HG02678 (cell line): ENCODE measurements at regions not wholly inside any gene's neighbourhood (a gene's known extent, or its start where the extent isn't known, plus 50 kb on each side); places are given as distances from the start of the nearest gene placed in this dataset.
A peak's percentile ranks its signal among the peaks of the same experiment; 100 is the strongest.
"Not testable (repeated sequence)": the region's sequence is repeated elsewhere in the genome, so short reads cannot be mapped to it uniquely, and the experiment has no call there.

ENCODE experiments used
- ATAC-seq: cut with Tn5 transposase; IDR thresholded peaks from one replicate; pipeline ENCODE4 v1.9.1; 2021; ENCODE audit warnings: mild to moderate bottlenecking, moderate library complexity; ENCODE audit not compliant: unreplicated experiment

DNA sequence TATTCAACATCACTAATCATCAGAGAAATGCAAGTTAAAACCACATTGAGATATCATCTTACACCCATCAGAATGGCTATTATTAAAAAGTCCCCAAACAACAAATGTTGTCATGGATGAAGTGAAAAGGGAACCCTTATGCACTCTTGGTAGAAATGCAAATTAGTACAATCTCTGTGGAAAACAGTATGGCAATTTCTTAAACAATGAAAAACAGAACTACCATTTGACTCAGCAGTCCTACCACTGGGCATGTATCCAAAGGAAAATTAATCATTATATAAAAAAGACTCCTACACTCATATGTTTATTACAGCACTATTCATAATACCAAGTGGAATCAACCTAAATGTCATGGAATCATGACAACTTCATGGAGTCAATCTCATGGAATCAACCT is 611.3 kb upstream of the GJE1 start:
- no peak for ATAC-seq

DNA sequence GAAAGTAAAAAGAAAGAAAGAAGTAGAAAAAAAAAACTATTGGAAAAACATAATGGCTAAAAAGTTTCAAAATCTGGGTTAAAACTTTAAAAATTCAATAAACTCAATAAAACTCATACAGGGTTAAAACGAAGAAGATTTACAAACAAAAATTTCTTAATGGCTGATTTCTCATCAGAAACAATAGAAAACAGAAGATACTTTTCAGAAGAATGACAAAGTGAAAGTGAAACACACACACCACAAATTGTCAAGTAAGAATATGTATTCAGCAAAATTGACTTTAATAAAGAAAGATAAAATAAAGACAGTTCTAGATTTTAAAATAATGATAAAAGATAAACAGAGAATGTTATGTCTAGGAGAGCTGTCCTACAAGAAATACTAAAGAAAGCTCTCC is 618.9 kb upstream of the GJE1 start:
- no peak for ATAC-seq

DNA sequence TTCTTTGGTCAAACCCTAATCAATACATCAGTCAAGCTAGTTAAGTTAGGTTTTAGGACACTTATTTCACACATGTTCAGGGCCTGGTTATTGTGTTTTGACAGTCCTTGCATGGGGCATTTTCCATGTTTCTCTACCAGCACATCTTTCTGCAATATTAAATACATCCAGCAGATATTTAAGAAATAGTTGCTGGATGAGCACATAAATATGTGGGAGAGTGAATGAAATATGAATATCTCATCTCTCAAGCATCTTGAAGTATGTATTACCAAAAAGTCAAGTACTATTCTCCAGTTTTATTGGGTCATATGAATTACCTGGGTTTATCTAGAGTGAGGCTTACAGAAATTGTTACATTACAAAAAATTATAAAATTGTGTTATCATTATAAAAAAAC is 621.9 kb upstream of the GJE1 start:
- no peak for ATAC-seq

DNA sequence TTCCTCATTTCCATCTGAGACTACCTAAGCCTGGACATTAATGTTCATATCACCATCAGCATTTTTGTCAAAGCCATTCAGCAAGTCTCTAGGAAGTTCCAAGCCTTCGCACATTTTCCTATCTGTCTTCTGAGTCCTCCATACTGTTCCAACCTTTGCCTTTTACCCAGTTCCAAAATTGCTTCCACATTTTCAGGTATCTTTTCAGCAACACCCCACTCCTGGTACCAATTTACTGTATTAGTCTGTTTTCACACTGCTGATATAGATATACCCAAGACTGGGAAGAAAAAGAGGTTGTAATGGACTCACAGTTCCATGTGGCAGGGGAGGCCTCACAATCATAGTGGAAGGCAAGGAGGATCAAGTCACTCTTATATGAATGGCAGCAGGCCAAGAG is 626.7 kb upstream of the GJE1 start:
- not testable (repeated sequence) for ATAC-seq

DNA sequence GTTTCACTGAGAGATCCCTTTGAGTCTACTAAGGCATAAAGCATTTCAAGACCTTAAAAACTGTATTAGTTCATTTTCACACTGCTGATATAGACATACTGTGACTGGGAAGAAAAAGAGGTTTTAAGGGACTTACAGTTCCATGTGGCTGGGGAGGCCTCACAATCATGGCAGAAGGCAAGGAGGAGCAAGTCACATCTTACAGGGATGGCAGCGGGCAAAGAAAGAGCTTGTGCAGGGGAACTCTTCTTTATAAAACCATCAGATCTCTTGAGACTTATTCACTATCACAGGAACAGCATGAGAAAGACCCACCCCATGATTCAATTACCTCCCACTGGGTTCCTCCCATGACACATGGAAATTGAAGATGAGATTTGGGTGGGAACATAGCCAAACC is 628.4 kb upstream of the GJE1 start:
- not testable (repeated sequence) for ATAC-seq

DNA sequence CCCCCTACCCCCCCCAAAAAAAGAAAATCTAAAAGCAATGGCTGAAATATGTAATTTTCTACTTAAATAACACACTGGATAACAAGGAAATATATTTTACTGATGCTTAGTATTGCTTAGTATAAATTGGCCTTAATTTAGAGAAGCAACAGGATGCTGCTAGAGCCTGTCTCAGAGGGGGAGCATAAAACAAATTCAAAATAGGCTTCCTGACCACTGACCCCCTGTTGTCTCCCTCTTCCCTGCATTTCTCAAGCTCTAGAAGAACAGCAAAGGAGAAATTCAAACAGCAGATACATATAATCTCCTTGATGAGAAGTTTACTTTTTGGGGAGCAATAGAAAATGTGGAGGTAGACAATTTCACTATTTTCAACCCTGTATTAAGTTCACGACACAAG is 631.1 kb upstream of the GJE1 start:
- no peak for ATAC-seq

DNA sequence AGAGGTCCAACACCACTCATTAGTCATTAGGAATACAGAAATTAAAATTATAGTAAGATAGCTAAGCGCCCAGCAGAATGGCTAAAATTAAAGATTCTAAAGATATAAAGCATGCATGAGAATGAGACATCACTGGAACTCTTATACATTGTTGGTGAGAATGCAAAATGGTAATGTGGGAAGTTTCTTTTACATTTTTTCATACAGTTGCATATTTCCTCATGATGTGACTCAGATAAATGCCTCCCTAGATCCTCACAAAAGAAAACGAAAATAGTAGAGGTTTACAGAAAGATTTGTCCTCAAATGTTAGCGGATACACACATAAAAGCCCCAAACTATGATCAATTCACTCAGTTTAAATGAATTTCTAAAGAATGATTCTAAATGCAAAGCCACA is 633.7 kb upstream of the GJE1 start:
- ATAC-seq: no peak

DNA sequence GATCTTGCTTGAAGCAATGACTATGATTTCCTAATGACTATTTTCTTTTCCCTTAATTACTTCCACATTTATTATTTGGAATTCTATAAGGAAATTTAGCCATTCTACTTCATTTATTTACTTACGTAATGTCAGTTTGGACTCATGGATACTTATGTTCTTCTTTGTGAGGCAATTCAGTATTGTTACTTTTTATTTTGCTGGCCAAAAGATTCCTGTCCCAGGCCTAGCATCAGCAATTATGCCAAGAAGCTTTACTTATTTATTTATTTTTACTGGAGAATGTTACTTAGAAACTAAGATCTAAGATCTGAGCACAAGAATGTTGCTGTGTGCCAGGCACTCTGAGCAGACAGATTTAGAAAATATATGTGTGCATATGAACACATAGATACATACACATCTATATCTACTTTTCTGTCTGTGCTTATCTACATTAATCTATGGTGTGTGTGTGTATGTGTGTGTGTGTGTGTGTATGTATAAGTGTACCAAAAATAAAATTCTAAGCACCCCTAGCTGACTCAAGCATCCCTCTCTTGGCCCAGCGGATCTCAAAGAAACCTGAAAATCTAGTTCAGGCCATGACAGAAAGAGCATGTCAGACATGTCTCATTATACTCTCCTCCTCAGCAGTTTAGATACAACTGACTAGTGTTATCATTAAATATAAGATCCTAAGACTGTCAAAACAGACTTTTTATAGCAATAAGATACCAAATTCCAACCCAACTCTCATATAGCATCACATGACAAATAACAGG is 640.0 kb upstream of the GJE1 start:
- no peak for ATAC-seq

DNA sequence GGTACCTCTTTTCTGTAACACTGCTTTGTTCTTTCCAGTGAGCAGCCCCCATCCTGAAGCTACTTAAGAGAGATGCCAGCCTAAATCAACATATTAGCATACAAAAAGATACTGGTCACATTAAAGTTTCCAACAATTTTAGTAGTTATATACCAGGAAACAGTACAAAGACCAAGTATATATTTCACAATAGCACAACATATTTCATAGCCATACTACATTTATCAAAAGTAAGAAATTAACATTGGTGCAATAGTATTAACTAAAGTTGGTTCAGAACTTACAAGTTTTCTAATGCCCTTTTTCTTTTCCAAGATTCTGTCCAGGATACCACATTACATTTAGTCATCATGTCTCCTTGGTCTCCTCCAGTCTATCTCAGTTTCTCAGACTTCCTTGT is 641.0 kb upstream of the GJE1 start:
- no peak for ATAC-seq

DNA sequence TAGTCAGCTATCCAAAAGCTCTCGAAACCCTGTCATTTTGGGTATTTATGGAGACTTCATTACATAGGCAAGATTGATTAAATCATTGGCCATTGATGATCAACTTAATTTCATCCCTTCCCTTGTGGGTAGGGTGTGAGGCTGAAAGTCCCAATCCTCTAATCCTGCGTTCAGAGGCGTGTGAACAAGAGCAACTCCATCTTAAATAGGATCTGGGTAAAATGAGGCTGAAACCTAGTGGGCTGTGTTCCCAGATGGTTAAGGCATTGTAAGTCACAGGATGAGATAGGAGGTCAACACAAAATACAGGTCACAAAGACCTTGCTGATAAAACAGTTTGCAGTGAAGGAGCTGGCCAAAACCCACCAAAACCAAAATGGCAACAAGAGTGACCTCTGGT is 641.7 kb upstream of the GJE1 start:
- ATAC-seq: no peak

DNA sequence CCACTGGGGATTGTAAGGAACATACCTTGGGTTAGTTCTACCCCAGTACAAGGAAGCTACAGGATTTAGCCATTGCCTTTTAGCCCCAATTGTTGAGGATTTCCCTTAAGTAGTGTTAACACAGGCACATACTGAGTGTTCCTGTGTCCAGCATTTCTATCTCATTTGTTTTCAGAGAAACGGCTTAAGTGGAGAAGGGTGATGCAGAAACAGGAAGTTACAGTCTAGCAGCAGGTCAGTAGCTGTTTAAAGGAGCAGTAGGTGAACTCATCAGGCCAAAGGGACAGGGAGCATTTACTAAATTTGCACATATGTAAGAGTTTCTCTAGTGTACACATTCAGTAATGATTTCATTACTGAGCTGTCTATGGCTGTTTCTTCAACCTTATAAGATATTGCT is 644.2 kb upstream of the GJE1 start:
- peak; percentile 36 for ATAC-seq

DNA sequence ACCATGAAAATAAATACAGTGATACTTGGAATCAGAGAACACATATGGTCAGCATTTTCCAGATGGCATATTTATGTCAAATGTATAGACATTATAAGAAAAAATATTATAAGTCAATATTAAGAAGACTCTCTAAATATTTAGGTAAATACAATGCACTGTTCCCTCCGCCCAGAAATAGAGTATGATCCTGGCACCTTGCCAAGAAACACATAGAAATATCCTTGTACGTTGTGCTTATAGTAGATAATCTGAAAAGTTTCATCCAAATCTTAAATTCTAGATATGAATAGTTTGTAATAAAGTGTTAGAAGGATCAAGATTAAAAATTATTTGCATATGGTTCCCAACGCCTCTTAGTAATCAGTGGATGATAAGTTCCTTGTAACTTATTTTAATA is 645.8 kb upstream of the GJE1 start:
- ATAC-seq: no peak

DNA sequence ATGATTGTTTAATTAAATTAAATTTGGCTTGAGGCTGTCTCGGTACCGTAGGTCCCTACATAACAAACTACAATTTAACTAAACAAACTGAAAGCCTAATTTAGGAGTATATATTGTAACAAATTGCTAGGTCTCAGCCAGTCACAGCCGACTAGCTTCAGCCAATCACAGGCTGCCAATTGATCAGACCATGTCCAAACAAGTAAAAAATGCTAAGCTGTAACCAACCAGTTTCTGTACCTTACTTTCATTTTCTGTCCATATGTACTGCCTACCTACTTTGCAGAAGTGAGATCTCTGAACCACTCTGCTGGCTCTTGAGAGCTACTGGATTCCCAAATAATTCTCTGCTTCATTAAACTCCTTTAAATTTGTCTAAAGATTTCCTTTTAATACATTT is 648.0 kb upstream of the GJE1 start:
- ATAC-seq: peak; percentile 77

DNA sequence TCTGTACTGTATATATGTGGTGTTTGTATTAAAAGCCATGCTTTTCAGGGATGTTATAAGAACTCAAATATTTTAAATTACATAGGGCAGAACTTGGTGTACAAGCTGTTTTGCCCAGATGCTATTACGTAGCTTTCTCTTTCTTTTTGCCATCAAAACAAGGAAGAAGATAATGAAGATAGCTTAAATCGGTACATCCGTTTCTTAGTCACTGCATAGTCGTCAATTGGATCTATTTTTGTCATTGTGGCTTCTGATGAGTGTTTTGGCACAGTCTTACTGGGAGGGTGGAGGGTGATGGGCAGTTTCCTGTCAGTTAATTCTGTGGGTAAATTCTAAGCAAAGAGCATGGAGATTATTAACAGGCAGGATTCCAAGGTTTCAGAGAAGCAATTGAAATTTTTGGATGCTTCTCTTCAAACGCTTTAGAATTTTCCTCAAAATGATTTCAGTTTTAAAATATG is 649.1 kb upstream of the GJE1 start:
- peak; percentile 87 for ATAC-seq

DNA sequence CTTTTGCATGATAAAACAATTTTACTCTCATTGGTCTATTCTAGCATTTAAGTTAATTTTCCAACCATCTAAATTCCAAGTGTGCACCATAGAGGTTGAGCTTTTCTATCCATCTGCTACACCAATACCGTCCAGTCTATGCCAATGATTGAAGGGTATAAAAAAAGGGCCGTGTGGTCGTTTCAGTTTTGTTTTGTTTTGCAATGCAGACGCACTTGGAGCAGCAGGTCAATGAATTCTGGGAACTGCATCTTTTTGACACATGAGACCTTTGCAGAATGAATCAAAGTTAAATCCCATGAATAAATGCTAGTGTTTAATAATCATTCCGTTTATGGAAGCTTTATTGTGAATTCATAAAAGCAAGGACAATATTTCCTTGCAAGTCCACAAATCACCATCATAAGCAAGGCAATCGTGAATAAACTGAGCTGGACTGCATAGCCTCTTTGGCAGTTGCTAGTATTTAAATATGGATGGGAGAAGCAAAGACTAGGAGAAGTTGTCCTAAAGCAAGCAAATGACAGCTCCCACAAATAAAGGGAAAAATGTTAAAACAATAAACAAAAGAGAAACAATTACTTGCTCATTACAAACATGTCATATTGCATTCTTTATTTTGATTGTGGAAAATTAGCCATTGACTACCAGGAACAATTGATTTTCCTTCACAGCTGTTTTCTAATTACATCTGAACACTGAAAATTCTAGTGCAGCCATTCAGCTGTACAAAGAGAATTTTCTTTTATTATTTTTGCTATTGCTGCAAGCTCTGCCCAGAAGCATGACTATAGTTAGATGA is 649.7 kb upstream of the GJE1 start:
- peak; percentile 16 for ATAC-seq

DNA sequence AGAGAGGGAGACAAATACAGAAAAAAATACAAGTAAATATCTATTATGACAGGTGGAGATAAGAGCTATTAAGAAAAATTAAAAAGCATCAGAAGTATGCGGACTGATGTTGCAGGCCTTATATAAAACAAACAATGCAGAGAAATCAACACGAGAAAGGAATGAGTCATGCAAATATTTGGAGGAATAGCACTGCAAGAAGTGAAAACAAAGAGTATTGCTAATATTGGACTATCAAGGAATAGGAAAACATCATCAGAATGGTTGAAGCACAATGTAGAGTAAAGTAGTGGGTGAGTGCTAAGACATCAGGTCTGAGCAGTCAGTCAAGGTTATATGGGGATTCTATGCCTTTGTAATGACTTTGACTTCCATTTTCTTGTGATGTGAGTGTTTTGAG is 657.5 kb upstream of the GJE1 start:
- no peak for ATAC-seq

DNA sequence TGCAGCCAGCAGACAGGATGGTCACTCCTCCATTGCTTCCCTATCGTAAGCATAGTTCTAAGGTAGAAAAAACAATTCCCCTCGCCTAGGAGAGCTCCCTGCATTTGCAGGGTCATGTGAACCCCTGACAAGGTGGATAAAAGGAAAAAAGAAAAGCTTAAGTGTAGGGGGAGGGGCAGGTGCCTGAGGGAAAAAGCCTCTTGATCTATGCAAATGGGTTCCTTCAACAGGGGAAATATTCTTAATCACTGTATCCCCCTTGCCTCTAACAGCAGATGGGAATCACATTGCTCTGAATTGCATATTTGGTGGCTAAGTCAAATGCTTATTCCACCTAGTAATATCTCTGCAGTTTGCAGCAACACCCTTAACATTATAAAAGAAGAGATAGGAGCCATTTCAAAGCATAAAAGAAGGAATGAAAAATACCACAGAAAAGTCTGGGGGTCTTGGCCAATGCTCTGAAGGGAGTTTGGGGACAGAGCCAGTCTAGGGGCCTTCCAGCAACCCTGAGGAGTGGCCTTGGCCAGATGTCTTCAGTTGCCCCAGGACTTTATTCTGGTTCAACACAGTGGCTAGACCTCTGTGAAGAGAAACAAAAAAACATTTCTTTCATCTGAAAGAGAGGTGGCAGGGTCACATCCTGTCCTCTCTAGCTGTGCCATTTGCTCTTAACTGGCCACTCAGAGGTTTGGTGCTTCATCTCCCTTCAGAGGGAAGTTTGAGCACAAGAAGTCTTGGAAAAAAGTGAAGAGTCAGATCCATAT is 660.4 kb upstream of the GJE1 start:
- no peak for ATAC-seq

DNA sequence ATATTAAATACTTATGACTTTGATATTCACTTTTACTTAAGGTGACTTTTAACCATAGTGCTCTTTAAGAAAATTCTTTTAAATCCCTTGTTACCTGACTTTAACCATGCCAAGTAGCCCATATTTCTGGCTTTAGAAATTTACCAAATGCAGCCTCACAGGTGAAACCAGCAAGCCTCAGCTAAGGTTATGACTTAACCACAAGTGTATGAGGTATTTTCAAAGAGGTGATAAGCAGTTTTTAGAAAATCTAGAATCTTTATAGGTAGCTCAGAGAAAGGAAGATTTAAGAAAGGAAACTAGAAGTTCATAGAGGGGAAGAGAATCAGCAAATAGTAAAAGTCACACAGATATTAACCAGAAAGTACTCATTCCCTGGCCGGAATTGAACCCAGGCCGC is 661.9 kb upstream of the GJE1 start:
- peak; percentile 33 for ATAC-seq

DNA sequence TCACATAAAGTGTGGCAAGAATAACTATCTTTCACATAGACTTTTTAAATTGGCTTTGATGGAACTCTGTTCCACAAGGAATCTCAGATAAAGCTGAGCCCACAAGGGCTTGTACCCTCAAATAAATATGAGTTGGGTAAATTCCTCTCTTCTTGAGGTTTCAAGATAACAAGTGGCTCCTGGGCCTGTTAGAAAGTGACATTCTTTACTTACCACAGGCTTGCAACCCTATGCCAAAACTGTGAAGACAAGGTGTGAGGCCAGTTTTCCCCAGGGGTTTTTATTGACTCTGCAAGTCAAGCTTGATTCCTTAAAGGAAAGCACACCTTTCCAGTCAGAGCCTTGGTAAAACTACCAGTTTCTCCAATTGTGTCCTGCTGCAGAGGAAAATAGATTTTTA is 664.8 kb upstream of the GJE1 start:
- no peak for ATAC-seq

DNA sequence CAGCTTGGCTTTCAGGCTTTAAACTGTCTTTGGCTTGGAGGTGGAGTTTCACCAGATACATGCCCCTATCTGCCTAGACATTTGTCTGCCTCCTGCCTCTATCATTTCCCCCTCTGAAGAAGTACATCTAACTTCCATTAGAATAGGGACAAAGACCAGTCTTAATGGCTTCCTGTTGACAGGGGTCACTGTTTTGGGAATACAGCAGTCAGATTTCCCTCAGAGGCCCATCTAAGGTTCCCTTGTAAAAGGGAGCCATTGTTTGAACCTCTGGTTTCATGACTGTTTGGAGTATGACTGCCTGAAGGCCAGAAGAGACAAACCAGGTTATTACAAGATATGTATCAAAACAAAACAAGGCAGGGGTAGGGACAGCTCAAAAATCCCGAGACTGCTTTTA is 665.7 kb upstream of the GJE1 start:
- no peak for ATAC-seq

DNA sequence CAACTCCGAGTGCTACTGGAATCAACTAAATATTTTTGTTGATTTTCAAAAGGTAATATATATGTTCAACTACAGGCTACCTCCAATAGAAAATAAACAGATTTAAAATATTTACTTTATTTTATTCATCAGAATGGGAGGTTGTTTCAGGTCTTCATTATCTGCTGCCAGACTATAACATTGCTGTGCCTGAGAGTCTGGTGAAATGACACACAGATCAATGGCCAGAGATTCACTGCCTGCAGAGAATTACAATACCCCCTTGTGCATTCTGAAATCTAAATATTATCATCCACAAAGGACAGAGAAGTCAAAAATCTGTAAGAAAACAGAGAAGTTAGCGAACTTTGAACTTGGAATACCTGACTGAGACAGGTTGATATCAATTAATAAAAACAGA is 667.8 kb upstream of the GJE1 start:
- no peak for ATAC-seq

DNA sequence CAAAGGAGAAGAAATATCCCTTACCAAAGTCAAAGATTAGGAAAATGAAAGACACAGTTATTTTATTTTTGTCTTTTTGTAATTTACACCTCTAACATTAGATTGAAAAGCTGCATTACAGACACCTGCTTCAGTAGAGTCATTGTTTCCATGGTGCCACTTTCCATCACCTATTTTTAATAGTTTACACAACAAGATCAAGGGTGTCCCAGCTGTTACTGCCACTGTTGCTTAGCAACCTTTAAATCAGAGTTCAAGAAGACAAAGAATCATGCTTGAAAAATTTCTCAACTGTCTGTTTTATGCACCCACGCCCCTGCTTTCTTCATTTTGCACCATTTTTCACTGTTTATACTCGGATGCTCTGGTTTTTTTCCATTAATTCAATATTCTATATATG is 668.2 kb upstream of the GJE1 start:
- peak; percentile 87 for ATAC-seq
